ENCODE measurements at regions not wholly inside any gene's neighbourhood (a gene's known extent, or its start where the extent isn't known, plus 50 kb on each side); places are given as distances from the start of the nearest gene placed in this dataset.

- no peak overlapping the region for H3K4me3 ChIP-seq (ENCODE audit: low read depth, low read length)
- TF ChIP-seq, protein P1, sequence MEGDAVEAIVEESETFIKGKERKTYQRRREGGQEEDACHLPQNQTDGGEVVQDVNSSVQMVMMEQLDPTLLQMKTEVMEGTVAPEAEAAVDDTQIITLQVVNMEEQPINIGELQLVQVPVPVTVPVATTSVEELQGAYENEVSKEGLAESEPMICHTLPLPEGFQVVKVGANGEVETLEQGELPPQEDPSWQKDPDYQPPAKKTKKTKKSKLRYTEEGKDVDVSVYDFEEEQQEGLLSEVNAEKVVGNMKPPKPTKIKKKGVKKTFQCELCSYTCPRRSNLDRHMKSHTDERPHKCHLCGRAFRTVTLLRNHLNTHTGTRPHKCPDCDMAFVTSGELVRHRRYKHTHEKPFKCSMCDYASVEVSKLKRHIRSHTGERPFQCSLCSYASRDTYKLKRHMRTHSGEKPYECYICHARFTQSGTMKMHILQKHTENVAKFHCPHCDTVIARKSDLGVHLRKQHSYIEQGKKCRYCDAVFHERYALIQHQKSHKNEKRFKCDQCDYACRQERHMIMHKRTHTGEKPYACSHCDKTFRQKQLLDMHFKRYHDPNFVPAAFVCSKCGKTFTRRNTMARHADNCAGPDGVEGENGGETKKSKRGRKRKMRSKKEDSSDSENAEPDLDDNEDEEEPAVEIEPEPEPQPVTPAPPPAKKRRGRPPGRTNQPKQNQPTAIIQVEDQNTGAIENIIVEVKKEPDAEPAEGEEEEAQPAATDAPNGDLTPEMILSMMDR (IDR thresholded peaks at IDR 0.05; ENCODE audit: control insufficient read depth, extremely low read depth, insufficient read depth), result no peak
- DNase-seq (ENCODE audit: low read depth), result no peak
These were observed 341.8 kb upstream of the SMARCA2 start for GRCh38 chr9:1673300-1673699.

- no peak for DNase-seq (ENCODE audit: low read depth)
- TF ChIP-seq, protein P1 (IDR thresholded peaks at IDR 0.05; ENCODE audit: control insufficient read depth, extremely low read depth, insufficient read depth), result no peak
- no peak overlapping the region for H3K4me3 ChIP-seq (ENCODE audit: low read depth, low read length)
These were observed 338.4 kb upstream of the SMARCA2 start for GRCh38 chr9:1676771-1677170.

GRCh38 chr9:1683951-1684350 is 331.2 kb upstream of the SMARCA2 start:
- no peak for DNase-seq (ENCODE audit: low read depth)
- TF ChIP-seq, protein P1 (IDR thresholded peaks at IDR 0.05; ENCODE audit: control insufficient read depth, extremely low read depth, insufficient read depth), result no peak
- no peak overlapping the region for H3K4me3 ChIP-seq (ENCODE audit: low read depth, low read length)

DNA sequence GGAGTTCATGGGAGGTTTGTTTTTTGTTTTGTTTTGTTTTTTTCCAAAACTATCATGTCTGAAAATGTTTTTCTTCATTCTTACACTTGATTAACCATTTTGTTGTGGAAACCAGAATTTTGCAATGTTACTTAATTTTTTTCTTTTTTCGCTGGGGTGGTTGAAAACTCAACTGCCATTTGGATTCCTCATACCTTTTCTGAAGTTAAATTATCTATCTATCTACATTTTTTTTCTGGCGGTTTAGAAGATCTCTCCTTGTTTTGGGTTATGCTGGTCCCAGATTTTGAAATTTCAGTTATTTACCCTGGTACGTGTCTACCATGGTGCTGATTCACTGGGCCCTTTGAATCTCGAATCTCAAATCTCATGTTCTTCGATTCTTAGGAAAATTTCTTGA is 316.2 kb upstream of the SMARCA2 start:
- TF ChIP-seq, protein P1 (IDR thresholded peaks at IDR 0.05; ENCODE audit: control insufficient read depth, extremely low read depth, insufficient read depth), result no peak
- H3K4me3 ChIP-seq (ENCODE audit: low read depth, low read length), result no peak overlapping the region
- DNase-seq (ENCODE audit: low read depth), result no peak

- H3K4me3 ChIP-seq (ENCODE audit: low read depth, low read length), result no peak overlapping the region
- no peak for DNase-seq (ENCODE audit: low read depth)
- TF ChIP-seq, protein P1 (IDR thresholded peaks at IDR 0.05; ENCODE audit: control insufficient read depth, extremely low read depth, insufficient read depth), result peak; percentile 39
These were observed 314.0 kb upstream of the SMARCA2 start for GRCh38 chr9:1701113-1701512.

GRCh38 chr9:1702701-1703100 is 312.4 kb upstream of the SMARCA2 start:
- no peak for DNase-seq (ENCODE audit: low read depth)
- no peak overlapping the region for H3K4me3 ChIP-seq (ENCODE audit: low read depth, low read length)
- TF ChIP-seq, protein P1 (IDR thresholded peaks at IDR 0.05; ENCODE audit: control insufficient read depth, extremely low read depth, insufficient read depth), result no peak

GRCh38 chr9:1707291-1707690 is 307.9 kb upstream of the SMARCA2 start:
- no peak for DNase-seq (ENCODE audit: low read depth)
- no peak overlapping the region for H3K4me3 ChIP-seq (ENCODE audit: low read depth, low read length)
- TF ChIP-seq, protein P1 (IDR thresholded peaks at IDR 0.05; ENCODE audit: control insufficient read depth, extremely low read depth, insufficient read depth), result no peak
